H1 (cell line): ENCODE measurements at regions not wholly inside any gene's neighbourhood (a gene's known extent, or its start where the extent isn't known, plus 50 kb on each side); places are given as distances from the start of the nearest gene placed in this dataset.

ENCODE experiments used
- BACH1 ChIP-seq: IDR thresholded peaks from 2 replicates; pipeline ENCODE4 v1.6.1; 2012; ENCODE audit warnings: low read length, improper control_type of control experiment
- CHD7 ChIP-seq: fragments of 300-600 bp; sonication (generic); IDR thresholded peaks from 2 replicates; pipeline ENCODE4 v1.7.1; 2012; ENCODE audit warnings: low read length, moderate library complexity, mild to moderate bottlenecking, inconsistent platforms; ENCODE audit not compliant: insufficient replicate concordance
- GTF2F1 ChIP-seq: IDR thresholded peaks from 2 replicates; pipeline ENCODE4 v1.6.1; 2012; ENCODE audit warnings: low read depth, low read length, improper control_type of control experiment, borderline replicate concordance
- RFX5 ChIP-seq: IDR thresholded peaks from 2 replicates; pipeline ENCODE4 v1.6.1; 2011; ENCODE audit warnings: low read depth, low read length, improper control_type of control experiment, borderline replicate concordance
- SP2 ChIP-seq: IDR thresholded peaks from 2 replicates; pipeline ENCODE4 v1.6.1; 2012; ENCODE audit warnings: mild to moderate bottlenecking, low read length, inconsistent platforms
- TBP ChIP-seq: IDR thresholded peaks from 2 replicates; pipeline ENCODE4 v1.6.1; 2011; ENCODE audit warnings: low read depth, low read length, improper control_type of control experiment
- TF ChIP-seq, protein P1 (sequence below), 3 experiments: IDR thresholded peaks; 1 replicate in 2 of 3; 2 replicates in 1 of 3; pipeline versions ENCODE4 v1.5.1 to v1.6.1; 2011; ENCODE audit warnings: low read length in 3 of 3, mild to moderate bottlenecking in 3 of 3, inconsistent platforms in 2 of 3, low read depth in 1 of 3, moderate library complexity in 1 of 3; ENCODE audit not compliant: insufficient read depth in 1 of 3; ENCODE audit errors: control extremely low read depth in 1 of 3
- TF ChIP-seq, protein P2 (sequence below): IDR thresholded peaks from 2 replicates; pipeline ENCODE4 v1.6.1; 2011; ENCODE audit warnings: low read length, improper control_type of control experiment

DNA sequence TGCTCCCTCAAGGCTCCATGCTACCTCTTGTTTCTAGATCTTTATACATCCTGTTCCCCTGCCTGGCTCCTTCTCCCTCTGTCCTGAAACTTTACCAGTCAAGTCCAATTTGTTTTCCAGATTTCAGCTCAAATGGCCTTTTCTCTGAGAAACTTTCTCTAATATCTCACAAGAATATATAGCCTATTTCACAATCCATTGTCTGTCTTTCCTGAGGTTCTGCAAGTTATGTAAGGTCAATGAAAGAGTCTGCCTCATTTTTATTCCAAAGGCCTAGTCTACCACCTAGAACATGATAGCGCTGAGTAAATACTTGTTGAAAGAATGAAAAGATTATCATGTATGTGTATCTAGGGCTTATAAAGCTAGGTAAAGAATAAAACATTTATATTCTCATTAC is 348.8 kb downstream of the SPRY2 start (continued):
- TF ChIP-seq CHD7 = no peak
- TF ChIP-seq, protein P1, sequence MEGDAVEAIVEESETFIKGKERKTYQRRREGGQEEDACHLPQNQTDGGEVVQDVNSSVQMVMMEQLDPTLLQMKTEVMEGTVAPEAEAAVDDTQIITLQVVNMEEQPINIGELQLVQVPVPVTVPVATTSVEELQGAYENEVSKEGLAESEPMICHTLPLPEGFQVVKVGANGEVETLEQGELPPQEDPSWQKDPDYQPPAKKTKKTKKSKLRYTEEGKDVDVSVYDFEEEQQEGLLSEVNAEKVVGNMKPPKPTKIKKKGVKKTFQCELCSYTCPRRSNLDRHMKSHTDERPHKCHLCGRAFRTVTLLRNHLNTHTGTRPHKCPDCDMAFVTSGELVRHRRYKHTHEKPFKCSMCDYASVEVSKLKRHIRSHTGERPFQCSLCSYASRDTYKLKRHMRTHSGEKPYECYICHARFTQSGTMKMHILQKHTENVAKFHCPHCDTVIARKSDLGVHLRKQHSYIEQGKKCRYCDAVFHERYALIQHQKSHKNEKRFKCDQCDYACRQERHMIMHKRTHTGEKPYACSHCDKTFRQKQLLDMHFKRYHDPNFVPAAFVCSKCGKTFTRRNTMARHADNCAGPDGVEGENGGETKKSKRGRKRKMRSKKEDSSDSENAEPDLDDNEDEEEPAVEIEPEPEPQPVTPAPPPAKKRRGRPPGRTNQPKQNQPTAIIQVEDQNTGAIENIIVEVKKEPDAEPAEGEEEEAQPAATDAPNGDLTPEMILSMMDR (IDR thresholded peaks at IDR 0.05; ENCODE audit: control extremely low read depth in 1 of 3, insufficient read depth in 1 of 3, low read depth in 1 of 3, low read length in 3 of 3) = no peak
- TF ChIP-seq, protein P2, sequence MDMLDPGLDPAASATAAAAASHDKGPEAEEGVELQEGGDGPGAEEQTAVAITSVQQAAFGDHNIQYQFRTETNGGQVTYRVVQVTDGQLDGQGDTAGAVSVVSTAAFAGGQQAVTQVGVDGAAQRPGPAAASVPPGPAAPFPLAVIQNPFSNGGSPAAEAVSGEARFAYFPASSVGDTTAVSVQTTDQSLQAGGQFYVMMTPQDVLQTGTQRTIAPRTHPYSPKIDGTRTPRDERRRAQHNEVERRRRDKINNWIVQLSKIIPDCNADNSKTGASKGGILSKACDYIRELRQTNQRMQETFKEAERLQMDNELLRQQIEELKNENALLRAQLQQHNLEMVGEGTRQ = no peak
- no peak for TF ChIP-seq BACH1
- no peak for TF ChIP-seq GTF2F1
- TF ChIP-seq SP2 = no peak
- TF ChIP-seq TBP = no peak
- TF ChIP-seq RFX5 = no peak
